Endothelial cell (in vitro differentiated cells): ENCODE measurements at regions not wholly inside any gene's neighbourhood (a gene's known extent, or its start where the extent isn't known, plus 50 kb on each side); places are given as distances from the start of the nearest gene placed in this dataset.

Experiments
- DNase-seq: peaks from one replicate; pipeline ENCODE4 v3.0.0; 2021; ENCODE audit warnings: low spot score
- H3K27ac Mint-ChIP-seq: one replicate; pipeline ENCODE4 v1.8.0; 2021; ENCODE audit warnings: mixed read lengths, inconsistent platforms; ENCODE audit not compliant: unreplicated experiment
- H3K27me3 Mint-ChIP-seq: one replicate; pipeline ENCODE4 v1.8.0; 2021; ENCODE audit warnings: mild to moderate bottlenecking, moderate library complexity, mixed read lengths, inconsistent platforms; ENCODE audit not compliant: unreplicated experiment
- H3K36me3 Mint-ChIP-seq: one replicate; pipeline ENCODE4 v1.8.0; 2021; ENCODE audit warnings: mild to moderate bottlenecking, low read depth, mixed read lengths, inconsistent platforms; ENCODE audit not compliant: unreplicated experiment
- H3K4me1 Mint-ChIP-seq: one replicate; pipeline ENCODE4 v1.8.0; 2021; ENCODE audit warnings: mild to moderate bottlenecking, mixed read lengths, inconsistent platforms; ENCODE audit not compliant: unreplicated experiment
- H3K4me3 Mint-ChIP-seq: one replicate; pipeline ENCODE4 v1.8.0; 2021; ENCODE audit warnings: mild to moderate bottlenecking, mixed read lengths, inconsistent platforms; ENCODE audit not compliant: unreplicated experiment
- H3K9me3 Mint-ChIP-seq: one replicate; pipeline ENCODE4 v1.8.0; 2021; ENCODE audit warnings: mixed read lengths, inconsistent platforms; ENCODE audit not compliant: unreplicated experiment
- TF ChIP-seq, protein P1 (sequence below): fragments of 200-600 bp; sonication (generic); IDR thresholded peaks from one replicate; pipeline ENCODE4 v1.5.0; 2021; ENCODE audit warnings: antibody characterized with exemption; ENCODE audit not compliant: unreplicated experiment

DNA sequence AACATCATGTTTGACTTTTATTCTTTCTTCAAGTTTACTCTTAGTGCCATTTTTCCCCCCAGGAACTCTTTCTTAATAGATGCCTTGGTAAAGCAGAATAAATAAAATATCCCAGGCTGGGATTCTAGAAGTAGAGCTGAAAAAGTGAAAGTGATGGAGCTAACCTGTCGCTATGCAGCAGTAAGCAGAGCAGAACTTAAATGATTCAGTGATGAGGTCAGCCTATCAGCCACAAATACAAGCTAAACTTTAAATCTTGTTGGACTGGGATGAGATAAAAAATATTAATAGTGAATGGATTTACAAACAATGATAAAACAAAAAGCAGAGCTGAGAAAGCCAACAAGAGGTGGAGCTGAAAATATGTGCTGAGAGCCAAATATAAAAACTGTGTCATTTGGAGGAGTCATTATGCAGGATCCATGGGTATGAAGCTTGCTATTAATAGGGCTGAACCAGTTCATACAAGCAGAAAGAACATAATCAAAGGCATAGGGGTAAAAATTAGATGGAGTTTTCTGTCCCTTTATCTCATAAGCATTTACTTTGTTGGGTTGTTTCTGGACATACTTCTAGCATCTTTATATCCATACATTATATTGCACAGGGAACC lies 877.8 kb downstream of the EPHA7 start:
- TF ChIP-seq, protein P1, sequence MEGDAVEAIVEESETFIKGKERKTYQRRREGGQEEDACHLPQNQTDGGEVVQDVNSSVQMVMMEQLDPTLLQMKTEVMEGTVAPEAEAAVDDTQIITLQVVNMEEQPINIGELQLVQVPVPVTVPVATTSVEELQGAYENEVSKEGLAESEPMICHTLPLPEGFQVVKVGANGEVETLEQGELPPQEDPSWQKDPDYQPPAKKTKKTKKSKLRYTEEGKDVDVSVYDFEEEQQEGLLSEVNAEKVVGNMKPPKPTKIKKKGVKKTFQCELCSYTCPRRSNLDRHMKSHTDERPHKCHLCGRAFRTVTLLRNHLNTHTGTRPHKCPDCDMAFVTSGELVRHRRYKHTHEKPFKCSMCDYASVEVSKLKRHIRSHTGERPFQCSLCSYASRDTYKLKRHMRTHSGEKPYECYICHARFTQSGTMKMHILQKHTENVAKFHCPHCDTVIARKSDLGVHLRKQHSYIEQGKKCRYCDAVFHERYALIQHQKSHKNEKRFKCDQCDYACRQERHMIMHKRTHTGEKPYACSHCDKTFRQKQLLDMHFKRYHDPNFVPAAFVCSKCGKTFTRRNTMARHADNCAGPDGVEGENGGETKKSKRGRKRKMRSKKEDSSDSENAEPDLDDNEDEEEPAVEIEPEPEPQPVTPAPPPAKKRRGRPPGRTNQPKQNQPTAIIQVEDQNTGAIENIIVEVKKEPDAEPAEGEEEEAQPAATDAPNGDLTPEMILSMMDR = no peak
- Mint-ChIP-seq H3K9me3 (no peaks in the 10 kb centered on the region), H3K4me1 (peaks cover 23% of the 10 kb centered on the region), H3K27me3 (no peaks in the 10 kb centered on the region), H3K27ac (no peak overlapping the region), H3K4me3 (no peak overlapping the region), H3K36me3 (no peaks in the 10 kb centered on the region)
- DNase-seq = no peak

GRCh38 chr6:92538926-92539325 lies 880.4 kb downstream of the EPHA7 start:
- Mint-ChIP-seq H3K27me3 (no peaks in the 10 kb centered on the region), H3K36me3 (no peaks in the 10 kb centered on the region), H3K4me1 (peaks cover 8% of the 10 kb centered on the region), H3K9me3 (no peaks in the 10 kb centered on the region), H3K4me3 (no peak overlapping the region), H3K27ac (no peak overlapping the region)
- TF ChIP-seq, protein P1 = no peak
- DNase-seq = no peak

- DNase-seq = no peak
Measured at GRCh38 chr6:92538275-92538674, 881.1 kb downstream of the EPHA7 start.

DNA sequence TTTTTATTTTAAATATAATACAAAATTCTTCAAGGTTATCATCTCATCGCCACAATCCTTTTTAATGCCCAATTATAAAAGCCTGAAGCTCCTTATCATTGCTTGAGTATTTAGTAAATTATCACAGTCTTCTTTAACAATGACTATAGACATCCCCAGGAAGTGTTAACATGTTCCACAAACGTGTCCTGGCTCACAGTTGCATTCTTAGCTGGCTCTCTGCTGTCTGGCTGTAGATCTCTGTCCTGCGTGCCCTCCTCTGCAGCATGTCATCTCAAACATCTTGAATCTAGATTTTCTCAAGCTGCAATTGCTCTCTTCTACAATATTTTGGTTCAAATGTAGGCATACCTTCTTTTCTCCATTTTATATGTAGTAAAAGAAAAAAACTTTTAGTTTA lies 885.2 kb downstream of the EPHA7 start:
- H3K36me3 Mint-ChIP-seq = no peaks in the 10 kb centered on the region
- peaks cover 3% of the 10 kb centered on the region for H3K4me1 Mint-ChIP-seq
- TF ChIP-seq, protein P1 = no peak
- H3K27ac Mint-ChIP-seq = no peak overlapping the region
- no peak for DNase-seq
- H3K27me3 Mint-ChIP-seq = no peaks in the 10 kb centered on the region
- H3K9me3 Mint-ChIP-seq = no peaks in the 10 kb centered on the region
- no peak overlapping the region for H3K4me3 Mint-ChIP-seq

More at GRCh38 chr6:92538275-92538674, 881.1 kb downstream of the EPHA7 start:
- TF ChIP-seq, protein P1 = no peak
- H3K4me3 Mint-ChIP-seq = no peak overlapping the region
- H3K36me3 Mint-ChIP-seq = no peaks in the 10 kb centered on the region
- no peaks in the 10 kb centered on the region for H3K9me3 Mint-ChIP-seq
- peaks cover 6% of the 10 kb centered on the region for H3K4me1 Mint-ChIP-seq
- no peak overlapping the region for H3K27ac Mint-ChIP-seq
- H3K27me3 Mint-ChIP-seq = no peaks in the 10 kb centered on the region

DNA sequence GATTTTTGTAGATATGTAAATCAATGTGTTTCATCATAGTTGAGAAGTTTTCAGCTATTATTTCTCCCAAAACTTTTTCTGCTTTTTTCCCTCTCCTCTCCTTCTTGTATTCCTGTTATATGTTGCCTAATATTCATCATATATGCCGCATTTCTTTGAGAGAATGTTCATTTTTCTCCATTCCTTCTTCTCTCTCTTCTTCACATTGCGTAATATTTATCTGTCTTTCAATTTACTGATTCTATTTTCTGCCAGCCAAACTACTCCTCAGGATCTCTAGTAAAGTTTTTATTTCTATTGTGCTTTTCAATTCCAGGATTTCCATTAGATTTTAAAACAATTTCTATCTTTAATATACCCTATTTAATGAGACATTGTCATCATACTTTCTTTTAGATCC lies 896.8 kb downstream of the EPHA7 start:
- Mint-ChIP-seq H3K4me3 (no peak overlapping the region), H3K27me3 (no peaks in the 10 kb centered on the region), H3K9me3 (no peaks in the 10 kb centered on the region), H3K4me1 (no peaks in the 10 kb centered on the region), H3K27ac (no peak overlapping the region), H3K36me3 (no peaks in the 10 kb centered on the region)
- TF ChIP-seq, protein P1 = no peak
- no peak for DNase-seq
